Retinal pigment epithelial cell (primary cell): ENCODE measurements at regions not wholly inside any gene's neighbourhood (a gene's known extent, or its start where the extent isn't known, plus 50 kb on each side); places are given as distances from the start of the nearest gene placed in this dataset.

Experiments
- DNase-seq: peaks from one replicate; pipeline ENCODE4 v3.0.0-alpha.2; 2010; ENCODE audit warnings: low read depth
- H3K4me3 ChIP-seq: 2 replicates; pipeline ENCODE4 v1.5.1; 2011; ENCODE audit warnings: mild to moderate bottlenecking, low read length, control low read depth, moderate library complexity
- TF ChIP-seq, protein P1 (sequence below): conservative IDR thresholded peaks from 2 replicates; pipeline ENCODE4 v1.5.1; 2011; ENCODE audit warnings: low read depth, low read length, control low read depth, inconsistent platforms

DNA sequence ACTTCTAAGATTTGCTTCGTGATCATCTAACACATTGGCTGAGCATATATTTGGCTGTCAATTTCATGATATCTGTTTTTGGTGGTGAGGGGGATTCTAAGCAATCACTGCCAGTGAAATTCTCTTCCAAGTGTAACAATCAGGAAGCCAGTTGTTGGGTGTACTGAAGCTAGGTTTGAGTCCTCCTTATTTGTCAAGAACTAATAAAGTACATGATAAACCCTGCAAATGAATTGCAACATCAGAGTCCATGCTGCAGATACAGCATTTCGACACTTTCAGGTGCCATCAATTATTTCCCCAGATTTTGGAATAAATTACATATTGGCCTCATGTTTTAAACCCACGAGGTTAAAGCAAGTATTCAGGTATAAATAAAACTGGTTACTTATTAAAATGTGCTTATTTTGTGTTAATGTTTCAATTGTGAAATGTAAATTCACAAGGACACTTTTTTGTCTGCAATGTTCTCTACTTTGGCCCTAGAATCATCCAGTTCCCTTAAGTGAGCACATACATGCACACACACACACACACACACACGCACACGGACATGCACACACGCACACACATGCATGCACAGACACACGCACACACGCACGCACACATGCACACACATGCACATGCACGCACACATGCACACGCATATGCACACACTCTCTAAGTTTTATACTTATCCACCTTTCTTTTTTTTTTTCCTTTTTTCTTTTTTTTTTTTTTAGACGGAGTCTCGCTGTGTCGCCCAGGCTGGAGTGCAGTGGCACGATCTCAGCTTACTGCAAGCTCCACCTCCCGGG lies 510.2 kb upstream of the KLF6 start:
- DNase-seq: no peak

DNA sequence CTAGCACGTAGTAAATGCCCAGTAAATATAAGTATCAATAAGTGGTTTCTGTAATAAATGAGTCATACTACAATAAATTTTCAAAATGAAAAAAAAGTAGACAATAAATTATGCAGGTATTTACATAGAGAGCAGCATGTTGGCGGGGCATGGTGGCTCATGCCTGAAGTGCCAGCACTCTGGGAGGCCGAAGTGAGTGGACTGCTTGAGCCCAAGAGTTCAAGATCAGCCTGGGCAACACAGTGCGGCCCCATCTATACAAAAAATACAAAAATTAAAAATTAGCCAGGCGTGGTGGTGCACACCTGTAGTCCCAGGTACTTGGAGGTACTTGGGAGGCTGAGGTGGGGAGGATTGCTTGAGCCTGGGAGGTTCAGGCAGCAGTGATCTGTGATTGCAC lies 509.3 kb upstream of the KLF6 start:
- DNase-seq: no peak
- TF ChIP-seq, protein P1, sequence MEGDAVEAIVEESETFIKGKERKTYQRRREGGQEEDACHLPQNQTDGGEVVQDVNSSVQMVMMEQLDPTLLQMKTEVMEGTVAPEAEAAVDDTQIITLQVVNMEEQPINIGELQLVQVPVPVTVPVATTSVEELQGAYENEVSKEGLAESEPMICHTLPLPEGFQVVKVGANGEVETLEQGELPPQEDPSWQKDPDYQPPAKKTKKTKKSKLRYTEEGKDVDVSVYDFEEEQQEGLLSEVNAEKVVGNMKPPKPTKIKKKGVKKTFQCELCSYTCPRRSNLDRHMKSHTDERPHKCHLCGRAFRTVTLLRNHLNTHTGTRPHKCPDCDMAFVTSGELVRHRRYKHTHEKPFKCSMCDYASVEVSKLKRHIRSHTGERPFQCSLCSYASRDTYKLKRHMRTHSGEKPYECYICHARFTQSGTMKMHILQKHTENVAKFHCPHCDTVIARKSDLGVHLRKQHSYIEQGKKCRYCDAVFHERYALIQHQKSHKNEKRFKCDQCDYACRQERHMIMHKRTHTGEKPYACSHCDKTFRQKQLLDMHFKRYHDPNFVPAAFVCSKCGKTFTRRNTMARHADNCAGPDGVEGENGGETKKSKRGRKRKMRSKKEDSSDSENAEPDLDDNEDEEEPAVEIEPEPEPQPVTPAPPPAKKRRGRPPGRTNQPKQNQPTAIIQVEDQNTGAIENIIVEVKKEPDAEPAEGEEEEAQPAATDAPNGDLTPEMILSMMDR: no peak

More for the DNA sequence above, 510.2 kb upstream of the KLF6 start:
- no peak overlapping the region for H3K4me3 ChIP-seq
- TF ChIP-seq, protein P1: no peak

DNA sequence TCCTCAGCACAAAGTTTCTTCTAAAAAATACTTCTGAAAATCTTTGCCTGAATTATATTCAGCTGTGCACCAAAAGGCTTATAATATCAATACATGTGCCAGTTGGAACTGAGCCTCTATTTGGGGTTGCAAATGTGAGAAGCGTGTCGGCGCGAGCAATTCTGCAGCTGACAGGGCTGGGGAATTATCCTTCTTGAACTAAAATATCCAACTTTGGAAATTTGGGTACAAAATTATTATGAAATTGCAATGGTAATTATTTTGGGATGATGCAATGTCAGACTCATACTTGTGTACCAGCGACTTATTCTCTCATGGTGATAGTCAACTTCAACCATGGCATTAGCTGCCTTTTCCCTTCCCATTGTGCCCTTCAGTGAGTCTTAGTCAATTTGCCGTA lies 507.0 kb upstream of the KLF6 start:
- no peak for DNase-seq
- TF ChIP-seq, protein P1: no peak
- H3K4me3 ChIP-seq: no peak overlapping the region

More for the DNA sequence above, 509.3 kb upstream of the KLF6 start:
- no peak overlapping the region for H3K4me3 ChIP-seq

DNA sequence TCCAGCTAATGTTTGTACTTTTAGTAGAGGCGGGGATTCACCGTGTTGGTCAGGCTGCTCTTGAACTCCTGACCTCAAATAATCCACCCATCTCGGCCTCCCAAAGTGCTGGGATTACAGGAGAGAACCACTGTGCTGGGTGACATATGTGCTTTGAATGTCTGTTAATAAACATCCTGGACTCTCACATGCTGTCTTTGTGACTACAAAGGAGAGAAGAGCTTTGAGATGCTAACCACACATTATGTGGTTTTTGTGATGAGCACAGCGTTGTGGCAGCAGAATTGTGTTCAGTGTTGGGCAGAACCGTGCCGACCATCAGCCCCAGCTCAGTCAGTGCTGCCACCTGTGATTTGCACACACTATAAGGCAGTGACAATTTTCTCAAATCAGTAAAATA lies 500.1 kb upstream of the KLF6 start:
- TF ChIP-seq, protein P1: no peak
- H3K4me3 ChIP-seq: no peak overlapping the region
- DNase-seq: no peak

DNA sequence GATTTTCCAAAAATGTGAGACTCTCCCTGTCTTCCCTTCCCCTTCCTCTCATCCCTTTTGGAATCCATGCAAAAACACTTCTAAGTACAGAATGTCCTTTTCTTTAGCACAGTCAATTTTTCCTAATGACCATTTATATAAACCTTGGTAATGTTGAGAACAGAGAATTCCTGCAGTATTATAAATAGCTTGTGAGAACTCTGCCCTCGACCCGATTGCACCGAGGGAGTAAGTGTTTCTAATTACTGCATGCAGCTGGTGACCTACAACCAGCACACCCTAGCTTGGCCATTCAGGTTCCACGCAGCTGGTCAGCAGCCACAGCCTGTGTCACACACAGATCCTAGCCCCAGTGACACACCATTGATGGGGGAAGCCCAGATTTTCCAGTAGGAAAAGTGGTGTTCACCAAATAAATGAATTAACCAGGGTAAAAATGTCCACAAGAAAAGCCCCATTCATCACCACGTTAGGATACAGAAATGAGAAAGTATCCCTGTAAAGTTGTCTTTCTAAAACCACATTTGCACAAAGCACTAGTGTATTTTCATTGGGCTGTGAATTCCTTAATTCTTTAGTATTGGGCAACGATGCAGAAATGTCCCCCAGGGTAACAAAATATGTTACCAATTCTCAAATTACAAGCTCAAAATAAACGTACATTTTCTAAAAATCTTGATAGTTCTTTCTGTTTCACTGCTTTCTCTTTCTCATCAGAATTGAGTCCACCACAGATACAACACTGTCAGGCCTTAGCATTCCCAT lies 499.0 kb upstream of the KLF6 start:
- DNase-seq: no peak
- H3K4me3 ChIP-seq: no peak overlapping the region
- TF ChIP-seq, protein P1: no peak

DNA sequence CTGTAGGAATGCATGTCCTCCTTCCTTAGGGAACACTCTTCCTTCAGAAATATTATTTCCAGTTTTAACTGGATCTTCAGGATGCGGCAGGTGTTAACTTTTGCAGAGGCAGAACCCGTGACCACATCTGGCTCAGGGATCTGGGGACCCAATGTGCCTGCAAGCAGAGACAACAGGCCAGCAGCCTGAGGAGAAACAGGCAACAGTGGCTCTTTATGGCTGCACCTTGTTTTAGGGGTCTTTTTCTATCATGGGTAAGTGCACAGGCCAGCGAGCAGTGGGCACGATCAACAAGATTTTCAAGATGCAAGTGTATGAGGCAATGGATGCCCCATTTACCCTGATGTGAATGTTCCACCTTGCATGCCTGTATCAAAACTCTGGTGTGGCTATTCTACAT lies 497.5 kb upstream of the KLF6 start:
- TF ChIP-seq, protein P1: no peak
- no peak for DNase-seq
- H3K4me3 ChIP-seq: no peak overlapping the region
